ENCODE measurements at regions not wholly inside any gene's neighbourhood (a gene's known extent, or its start where the extent isn't known, plus 50 kb on each side); places are given as distances from the start of the nearest gene placed in this dataset.

DNA sequence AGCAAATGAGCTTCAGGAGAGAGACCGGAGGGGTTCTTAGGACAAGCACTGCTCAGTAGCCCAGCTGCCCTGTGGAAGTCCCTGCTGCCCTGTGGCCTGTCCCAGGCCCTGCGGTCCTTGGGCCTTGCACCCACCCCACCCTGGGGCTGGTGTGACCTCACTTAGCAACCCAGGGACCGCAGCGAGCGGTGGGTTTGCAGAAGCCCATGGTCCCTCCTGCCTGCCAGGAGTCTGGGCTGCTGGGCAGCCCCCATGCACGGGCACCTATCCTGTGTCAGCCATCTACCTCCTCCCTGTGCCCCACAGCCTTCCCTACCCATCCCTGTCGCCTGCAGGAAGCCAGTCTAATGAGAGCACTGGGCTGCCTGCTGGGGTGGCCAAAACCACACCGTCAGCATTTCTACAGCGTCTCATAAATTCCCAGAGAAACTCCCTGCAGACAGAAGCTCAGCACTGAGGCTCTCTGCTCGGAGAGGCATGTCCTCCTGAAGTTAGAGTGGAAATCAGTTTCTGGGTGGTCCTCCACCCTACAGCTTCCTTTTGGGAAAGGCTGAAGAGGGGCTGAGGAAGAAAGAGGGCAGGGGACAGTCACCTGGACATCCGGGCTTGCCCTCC is 231.1 kb upstream of the HS6ST1 start:
- Mint-ChIP-seq H3K9me3 (peaks cover 0 to 4% (median 0%) of the 10 kb centered on the region in 7 donors), H3K27me3 (peaks cover 4% of the 10 kb centered on the region), H3K36me3 (no peaks in the 10 kb centered on the region), H3K27ac (no peak overlapping the region), H3K4me3 (no peak overlapping the region), H3K4me1 (no peaks in the 10 kb centered on the region)
- no peak for DNase-seq
- H3K27ac ChIP-seq (ENCODE audit: insufficient read depth, low read length, poor library complexity, severe bottlenecking) = no peak overlapping the region
- ATAC-seq (ENCODE audit: low read depth in 2 of 2) = no peak
- no peaks in the 10 kb centered on the region for H3K4me1 ChIP-seq (ENCODE audit: control insufficient read depth, insufficient read depth, low read length, poor library complexity, severe bottlenecking)
- H3K9me3 ChIP-seq (ENCODE audit: control insufficient read depth in 2 of 2, low read length in 2 of 2) = no peaks in the 10 kb centered on the region
- no peak overlapping the region for H3K4me3 ChIP-seq (ENCODE audit: low read depth, low read length)
- H3K27me3 ChIP-seq (ENCODE audit: control insufficient read depth, insufficient read depth, low read length) = no peaks in the 10 kb centered on the region
- H3K36me3 ChIP-seq (ENCODE audit: control insufficient read depth, insufficient read depth, low read length) = no peaks in the 10 kb centered on the region

DNA sequence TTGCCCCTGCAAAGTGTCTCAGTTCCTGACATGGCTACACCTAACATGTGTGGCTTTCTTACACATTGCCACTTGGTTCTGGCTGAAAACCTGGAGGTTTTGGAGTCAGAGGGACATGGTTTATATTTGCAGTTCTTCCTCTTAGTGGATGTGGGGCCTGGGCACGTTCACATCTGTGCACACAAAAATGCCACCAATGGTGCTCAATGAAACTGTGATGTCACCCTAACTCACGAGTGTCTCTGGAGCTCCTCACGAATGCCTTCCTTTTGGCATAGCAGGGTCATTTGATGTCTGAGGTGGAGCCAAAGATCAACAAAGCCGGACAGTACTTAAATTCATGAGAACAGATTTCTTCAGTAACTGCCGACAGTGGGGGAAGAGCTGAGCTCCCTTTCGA is 231.7 kb upstream of the HS6ST1 start:
- Mint-ChIP-seq H3K36me3 (no peaks in the 10 kb centered on the region), H3K27me3 (peaks cover 4% of the 10 kb centered on the region), H3K4me1 (no peaks in the 10 kb centered on the region), H3K27ac (no peak overlapping the region), H3K4me3 (no peak overlapping the region), H3K9me3 (peaks cover 0 to 4% (median 0%) of the 10 kb centered on the region in 7 donors)
- no peak overlapping the region for H3K4me3 ChIP-seq (ENCODE audit: low read depth, low read length)
- H3K4me1 ChIP-seq (ENCODE audit: control insufficient read depth, insufficient read depth, low read length, poor library complexity, severe bottlenecking) = no peaks in the 10 kb centered on the region
- H3K27me3 ChIP-seq (ENCODE audit: control insufficient read depth, insufficient read depth, low read length) = no peaks in the 10 kb centered on the region
- H3K9me3 ChIP-seq (ENCODE audit: control insufficient read depth in 2 of 2, low read length in 2 of 2) = no peaks in the 10 kb centered on the region
- DNase-seq (no peak), ATAC-seq (ENCODE audit: low read depth in 2 of 2) (no peak)
- no peak overlapping the region for H3K27ac ChIP-seq (ENCODE audit: insufficient read depth, low read length, poor library complexity, severe bottlenecking)
- H3K36me3 ChIP-seq (ENCODE audit: control insufficient read depth, insufficient read depth, low read length) = no peaks in the 10 kb centered on the region

DNA sequence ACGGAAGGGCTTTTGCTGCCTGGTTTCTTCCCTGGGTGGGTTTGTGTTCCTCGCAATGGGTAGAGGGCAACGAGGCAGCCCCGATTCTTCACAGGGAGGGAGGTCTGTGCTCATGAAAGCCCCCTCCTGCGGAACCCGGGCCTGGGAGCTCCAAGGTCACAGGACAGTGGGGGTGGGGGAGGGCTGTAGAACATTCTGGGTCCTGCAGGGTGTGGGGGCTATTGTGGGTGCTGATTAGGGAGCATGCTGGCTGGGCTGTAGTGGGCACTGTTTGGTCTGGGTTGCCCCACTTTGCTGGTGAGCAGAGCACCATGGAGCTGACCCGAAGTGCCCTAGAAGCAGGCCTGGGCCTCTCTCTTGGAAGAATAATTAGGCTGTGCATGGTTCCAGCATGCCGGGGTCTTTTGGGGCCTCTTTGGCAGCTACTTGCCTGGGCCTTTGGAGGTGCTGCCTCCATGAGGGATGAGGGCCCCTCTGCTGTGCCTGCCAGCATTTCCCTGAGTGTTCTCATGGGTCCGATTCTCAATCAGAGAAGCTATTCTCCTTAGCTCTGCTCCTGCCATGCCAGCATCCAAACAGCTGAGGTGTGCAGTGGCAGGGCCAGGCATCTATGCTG is 232.2 kb upstream of the HS6ST1 start:
- DNase-seq = no peak
- no peak overlapping the region for H3K4me3 ChIP-seq (ENCODE audit: low read depth, low read length)
- H3K36me3 ChIP-seq (ENCODE audit: control insufficient read depth, insufficient read depth, low read length) = no peaks in the 10 kb centered on the region
- no peak overlapping the region for H3K4me3 Mint-ChIP-seq
- no peak for ATAC-seq (ENCODE audit: low read depth in 2 of 2)
- H3K27ac Mint-ChIP-seq = no peak overlapping the region
- H3K27me3 ChIP-seq (ENCODE audit: control insufficient read depth, insufficient read depth, low read length) = no peaks in the 10 kb centered on the region
- no peaks in the 10 kb centered on the region for H3K4me1 ChIP-seq (ENCODE audit: control insufficient read depth, insufficient read depth, low read length, poor library complexity, severe bottlenecking)
- no peaks in the 10 kb centered on the region for H3K9me3 ChIP-seq (ENCODE audit: control insufficient read depth in 2 of 2, low read length in 2 of 2)
- no peak overlapping the region for H3K27ac ChIP-seq (ENCODE audit: insufficient read depth, low read length, poor library complexity, severe bottlenecking)
- peaks cover 4% of the 10 kb centered on the region for H3K27me3 Mint-ChIP-seq
- H3K36me3 Mint-ChIP-seq = no peaks in the 10 kb centered on the region
- H3K9me3 Mint-ChIP-seq = peaks cover 0 to 3% (median 0%) of the 10 kb centered on the region in 7 donors
- H3K4me1 Mint-ChIP-seq = no peaks in the 10 kb centered on the region

DNA sequence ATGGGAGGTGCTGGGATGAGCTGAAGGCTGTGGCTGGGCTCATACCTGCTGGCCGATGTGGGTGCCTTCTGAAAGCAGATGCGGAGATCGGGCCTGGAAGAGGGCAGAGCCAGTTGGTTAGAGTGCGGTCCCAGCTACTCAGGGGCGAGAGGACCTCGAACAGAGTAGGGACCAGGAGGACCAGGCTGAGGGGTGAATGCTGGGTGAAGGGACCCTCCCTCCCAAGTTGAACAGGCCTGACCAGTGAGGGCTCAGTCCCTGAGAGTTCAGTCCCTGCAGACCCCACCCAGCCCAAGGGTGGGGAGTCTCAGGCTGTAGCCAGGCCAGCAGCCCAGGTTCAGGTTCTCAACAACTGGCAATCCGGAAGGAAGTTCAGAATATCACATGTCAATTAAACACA is 232.8 kb upstream of the HS6ST1 start:
- ATAC-seq (ENCODE audit: low read depth in 2 of 2) (no peak), DNase-seq (no peak)
- Histone ChIP-seq H3K36me3 (ENCODE audit: control insufficient read depth, insufficient read depth, low read length) (no peaks in the 10 kb centered on the region), H3K9me3 (ENCODE audit: control insufficient read depth in 2 of 2, low read length in 2 of 2) (no peaks in the 10 kb centered on the region), H3K27me3 (ENCODE audit: control insufficient read depth, insufficient read depth, low read length) (no peaks in the 10 kb centered on the region), H3K4me1 (ENCODE audit: control insufficient read depth, insufficient read depth, low read length, poor library complexity, severe bottlenecking) (no peaks in the 10 kb centered on the region), H3K27ac (ENCODE audit: insufficient read depth, low read length, poor library complexity, severe bottlenecking) (no peak overlapping the region), H3K4me3 (ENCODE audit: low read depth, low read length) (no peak overlapping the region)
- no peaks in the 10 kb centered on the region for H3K36me3 Mint-ChIP-seq
- H3K4me3 Mint-ChIP-seq = no peak overlapping the region
- peaks cover 2% of the 10 kb centered on the region for H3K27me3 Mint-ChIP-seq
- H3K27ac Mint-ChIP-seq = no peak overlapping the region
- no peaks in the 10 kb centered on the region for H3K4me1 Mint-ChIP-seq
- peaks cover 0 to 3% (median 0%) of the 10 kb centered on the region in 7 donors for H3K9me3 Mint-ChIP-seq

DNA sequence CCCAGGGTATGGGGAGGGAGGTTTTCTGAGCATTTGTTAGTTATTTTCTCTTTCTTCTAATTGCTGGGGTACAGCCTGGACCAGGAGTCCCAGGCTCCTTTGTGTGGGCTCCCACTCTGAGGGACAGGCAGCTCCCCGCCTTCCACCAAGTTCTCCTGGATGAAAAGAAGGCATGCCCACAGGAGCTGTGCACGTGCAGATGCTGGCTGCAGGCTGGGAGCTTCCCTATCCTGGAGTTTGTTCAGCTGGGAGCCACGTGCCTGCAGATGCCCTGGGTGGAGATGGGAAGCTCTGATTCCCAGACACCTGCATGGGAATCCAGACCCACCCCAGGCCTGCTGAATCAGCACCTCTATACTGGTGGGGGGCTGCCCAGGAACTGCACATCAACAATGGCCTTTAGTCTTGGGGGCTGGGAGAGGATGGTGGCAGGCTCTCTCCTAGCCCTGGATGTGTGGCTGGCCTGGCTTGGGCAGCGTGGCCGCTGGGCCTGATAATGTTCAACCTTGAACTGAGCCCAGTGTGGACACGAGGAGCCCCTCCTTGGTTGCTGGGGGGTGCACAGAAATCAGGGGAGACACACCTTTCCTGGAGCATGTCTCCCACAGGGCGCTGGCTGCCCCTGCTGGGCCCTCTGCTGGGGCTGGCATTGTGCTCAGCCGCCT is 233.6 kb upstream of the HS6ST1 start:
- H3K9me3 ChIP-seq (ENCODE audit: control insufficient read depth in 2 of 2, low read length in 2 of 2) = no peaks in the 10 kb centered on the region
- H3K27me3 ChIP-seq (ENCODE audit: control insufficient read depth, insufficient read depth, low read length) = no peaks in the 10 kb centered on the region
- no peak overlapping the region for H3K4me3 ChIP-seq (ENCODE audit: low read depth, low read length)
- DNase-seq (no peak), ATAC-seq (ENCODE audit: low read depth in 2 of 2) (no peak)
- H3K27ac ChIP-seq (ENCODE audit: insufficient read depth, low read length, poor library complexity, severe bottlenecking) = no peak overlapping the region
- no peaks in the 10 kb centered on the region for H3K36me3 ChIP-seq (ENCODE audit: control insufficient read depth, insufficient read depth, low read length)
- H3K9me3 Mint-ChIP-seq = no peaks in the 10 kb centered on the region
- no peak overlapping the region for H3K27ac Mint-ChIP-seq
- no peaks in the 10 kb centered on the region for H3K4me1 ChIP-seq (ENCODE audit: control insufficient read depth, insufficient read depth, low read length, poor library complexity, severe bottlenecking)
- H3K4me3 Mint-ChIP-seq = no peak overlapping the region
- H3K36me3 Mint-ChIP-seq = no peaks in the 10 kb centered on the region
- no peaks in the 10 kb centered on the region for H3K27me3 Mint-ChIP-seq
- H3K4me1 Mint-ChIP-seq = no peaks in the 10 kb centered on the region

DNA sequence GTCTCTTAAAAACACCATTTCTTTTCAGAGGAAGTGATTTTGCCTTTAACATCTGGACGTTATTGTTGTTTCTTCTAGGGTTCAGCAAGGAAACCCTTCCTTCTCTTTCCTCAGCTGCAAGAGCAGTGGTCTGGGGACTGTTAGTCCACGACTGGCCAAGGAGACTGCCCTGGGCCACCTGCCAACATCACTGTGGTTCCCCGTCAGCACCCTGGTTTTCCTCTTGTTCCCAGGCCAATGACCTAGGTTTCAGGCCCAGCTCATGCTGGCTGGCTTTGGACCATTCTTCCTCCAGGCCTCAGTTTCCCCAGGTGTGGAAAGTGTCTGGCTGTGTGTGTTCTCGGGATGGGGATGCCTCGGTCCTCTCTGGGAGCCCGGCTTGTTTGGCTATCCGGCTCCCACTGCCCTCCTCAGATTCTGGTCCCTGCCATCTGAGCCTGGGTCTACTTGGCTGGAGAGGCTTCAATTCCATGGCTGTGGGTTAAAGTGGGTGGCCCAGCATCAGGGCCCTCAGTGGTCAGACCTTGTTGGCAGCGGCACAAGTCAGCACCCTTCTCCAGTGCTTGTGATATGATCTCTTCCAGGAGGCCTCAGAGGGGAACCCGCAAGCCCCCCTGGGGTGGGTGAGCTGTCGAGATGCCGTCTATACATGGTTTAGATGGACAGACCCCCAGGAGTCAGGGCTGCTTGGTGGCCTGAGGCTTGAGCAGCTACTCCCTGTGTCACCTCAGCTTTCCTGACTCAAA is 234.3 kb upstream of the HS6ST1 start:
- ATAC-seq (ENCODE audit: low read depth in 2 of 2) = no peak
- no peak for DNase-seq

DNA sequence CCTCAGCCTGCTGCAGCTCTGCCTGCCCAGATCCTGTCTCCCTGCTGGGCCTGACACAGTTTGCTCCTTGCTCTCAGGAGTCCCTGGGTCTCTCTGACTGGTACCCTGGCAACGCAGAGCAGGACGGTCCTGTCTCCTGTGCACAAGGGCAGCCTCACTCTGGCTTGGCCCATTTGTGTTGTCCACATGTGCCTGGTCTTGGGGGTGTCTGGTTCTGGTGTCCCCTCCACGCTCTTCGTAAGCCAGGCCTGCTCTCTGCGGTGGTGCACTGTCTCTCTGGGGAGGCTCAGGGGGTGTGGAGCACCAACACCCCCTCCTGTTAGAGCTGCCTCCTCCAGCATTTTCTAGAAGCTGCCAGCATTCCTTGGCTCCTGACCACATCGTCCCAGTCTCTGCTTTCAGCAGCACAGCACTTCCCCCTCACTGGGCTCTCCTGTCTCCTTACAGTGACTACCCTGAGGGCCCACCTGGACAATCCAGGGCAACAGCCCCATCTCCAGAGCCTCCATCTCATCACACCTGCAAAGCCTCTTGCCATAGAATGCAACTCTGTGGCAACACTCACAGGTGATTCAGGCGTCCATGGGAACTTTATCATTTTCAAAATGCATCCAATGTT is 235.6 kb upstream of the HS6ST1 start:
- no peaks in the 10 kb centered on the region for H3K36me3 ChIP-seq (ENCODE audit: control insufficient read depth, insufficient read depth, low read length)
- no peaks in the 10 kb centered on the region for H3K9me3 Mint-ChIP-seq

More for the DNA sequence above, 234.3 kb upstream of the HS6ST1 start:
- H3K9me3 ChIP-seq (ENCODE audit: control insufficient read depth in 2 of 2, low read length in 2 of 2) = no peaks in the 10 kb centered on the region
- no peaks in the 10 kb centered on the region for H3K36me3 ChIP-seq (ENCODE audit: control insufficient read depth, insufficient read depth, low read length)
- H3K27ac Mint-ChIP-seq = no peak overlapping the region
- H3K27ac ChIP-seq (ENCODE audit: insufficient read depth, low read length, poor library complexity, severe bottlenecking) = no peak overlapping the region
- no peak overlapping the region for H3K4me3 ChIP-seq (ENCODE audit: low read depth, low read length)
- no peaks in the 10 kb centered on the region for H3K4me1 ChIP-seq (ENCODE audit: control insufficient read depth, insufficient read depth, low read length, poor library complexity, severe bottlenecking)
- H3K36me3 Mint-ChIP-seq = no peaks in the 10 kb centered on the region
- H3K27me3 ChIP-seq (ENCODE audit: control insufficient read depth, insufficient read depth, low read length) = no peaks in the 10 kb centered on the region
- H3K4me1 Mint-ChIP-seq = no peaks in the 10 kb centered on the region
- no peaks in the 10 kb centered on the region for H3K27me3 Mint-ChIP-seq
- no peaks in the 10 kb centered on the region for H3K9me3 Mint-ChIP-seq
- H3K4me3 Mint-ChIP-seq = no peak overlapping the region

More for the DNA sequence above, 235.6 kb upstream of the HS6ST1 start:
- Mint-ChIP-seq H3K36me3 (no peaks in the 10 kb centered on the region), H3K27ac (no peak overlapping the region), H3K4me1 (no peaks in the 10 kb centered on the region), H3K4me3 (no peak overlapping the region), H3K27me3 (peaks cover 3% of the 10 kb centered on the region)
- no peaks in the 10 kb centered on the region for H3K9me3 ChIP-seq (ENCODE audit: control insufficient read depth in 2 of 2, low read length in 2 of 2)
- no peak overlapping the region for H3K4me3 ChIP-seq (ENCODE audit: low read depth, low read length)
- ATAC-seq (ENCODE audit: low read depth in 2 of 2) (no peak), DNase-seq (no peak)
- H3K27me3 ChIP-seq (ENCODE audit: control insufficient read depth, insufficient read depth, low read length) = no peaks in the 10 kb centered on the region
- no peaks in the 10 kb centered on the region for H3K4me1 ChIP-seq (ENCODE audit: control insufficient read depth, insufficient read depth, low read length, poor library complexity, severe bottlenecking)
- H3K27ac ChIP-seq (ENCODE audit: insufficient read depth, low read length, poor library complexity, severe bottlenecking) = no peak overlapping the region

Measured in CD4-positive, CD25-positive, alpha-beta regulatory T cell (primary cell).